GM23338 (cell line): ENCODE measurements at regions not wholly inside any gene's neighbourhood (a gene's known extent, or its start where the extent isn't known, plus 50 kb on each side); places are given as distances from the start of the nearest gene placed in this dataset.

Source experiments
- ATAC-seq: fragments of 200-7000 bp; cut with Tn5 transposase; 3 replicates; pipeline ENCODE4 v1.9.1; 2020
- DNase-seq: peaks from one replicate; pipeline ENCODE4 v3.0.0-alpha.2; 2015; ENCODE audit warnings: low spot score
- H2AFZ ChIP-seq: fragments of 200-600 bp; sonication (generic); 2 replicates; pipeline ENCODE4 v1.8.0; 2016; ENCODE audit warnings: antibody characterized with exemption, mild to moderate bottlenecking, moderate library complexity
- H3F3A ChIP-seq: fragments of 200-600 bp; sonication (generic); replicated peaks from 2 replicates; pipeline ENCODE4 v1.8.0; 2017; ENCODE audit warnings: antibody characterized with exemption, mixed run types, low read depth
- H3K27ac ChIP-seq: fragments of 200-600 bp; sonication (generic); 2 replicates; pipeline ENCODE4 v1.6.1; 2016; ENCODE audit warnings: low read depth
- H3K27me3 ChIP-seq: fragments of 200-600 bp; sonication (generic); 2 replicates; pipeline ENCODE4 v1.8.0; 2016; ENCODE audit warnings: mild to moderate bottlenecking, mixed run types, moderate library complexity; ENCODE audit not compliant: insufficient read depth
- H3K36me3 ChIP-seq: fragments of 200-600 bp; sonication (generic); 2 replicates; pipeline ENCODE4 v1.8.0; 2016; ENCODE audit warnings: mild to moderate bottlenecking; ENCODE audit not compliant: insufficient read depth
- H3K4me1 ChIP-seq: fragments of 200-600 bp; sonication (generic); 2 replicates; pipeline ENCODE4 v1.8.0; 2016; ENCODE audit warnings: mild to moderate bottlenecking, moderate library complexity; ENCODE audit not compliant: insufficient read depth
- H3K4me2 ChIP-seq: fragments of 200-600 bp; sonication (generic); 2 replicates; pipeline ENCODE4 v1.7.1; 2017; ENCODE audit warnings: mixed run types
- H3K4me3 ChIP-seq: fragments of 200-600 bp; sonication (generic); 2 replicates; pipeline ENCODE4 v1.6.1; 2016; ENCODE audit warnings: mixed run types
- H3K79me2 ChIP-seq: fragments of 200-600 bp; sonication (generic); replicated peaks from 2 replicates; pipeline ENCODE4 v1.8.0; 2017; ENCODE audit warnings: mild to moderate bottlenecking; ENCODE audit not compliant: insufficient read depth
- H3K9me2 ChIP-seq: fragments of 200-600 bp; sonication (generic); 2 replicates; pipeline ENCODE4 v1.8.0; 2017; ENCODE audit not compliant: insufficient read depth
- H4K20me1 ChIP-seq: fragments of 200-600 bp; sonication (generic); replicated peaks from 2 replicates; pipeline ENCODE4 v1.8.0; 2017; ENCODE audit warnings: mild to moderate bottlenecking; ENCODE audit not compliant: insufficient read depth
- H3K27ac Mint-ChIP-seq: 2 replicates; pipeline ENCODE4 v1.8.0; 2020; ENCODE audit warnings: inconsistent platforms, mild to moderate bottlenecking, moderate library complexity, mixed read lengths
- H3K27me3 Mint-ChIP-seq: 3 replicates; pipeline ENCODE4 v1.8.0; 2022; ENCODE audit warnings: low read depth, mild to moderate bottlenecking, moderate library complexity, mixed read lengths, inconsistent platforms; ENCODE audit not compliant: insufficient read depth, poor library complexity
- H3K36me3 Mint-ChIP-seq: 3 replicates; pipeline ENCODE4 v1.8.0; 2021; ENCODE audit warnings: low read depth, mild to moderate bottlenecking, inconsistent platforms, moderate library complexity, mixed read lengths
- H3K4me1 Mint-ChIP-seq: 3 replicates; pipeline ENCODE4 v1.8.0; 2020; ENCODE audit warnings: mild to moderate bottlenecking, inconsistent platforms, mixed read lengths
- H3K4me3 Mint-ChIP-seq: 3 replicates; pipeline ENCODE4 v1.8.0; 2021; ENCODE audit warnings: moderate library complexity, mild to moderate bottlenecking, inconsistent platforms, mixed read lengths
- H3K9me3 Mint-ChIP-seq: 3 replicates; pipeline ENCODE4 v1.8.0; 2020; ENCODE audit warnings: moderate library complexity, mild to moderate bottlenecking, inconsistent platforms, mixed read lengths
- CREB1 ChIP-seq: fragments of 250-450 bp; sonication (Bioruptor Pico); IDR thresholded peaks from 2 replicates; pipeline ENCODE4 v1.5.0; 2020; ENCODE audit warnings: low read depth, mild to moderate bottlenecking, moderate library complexity
- EZH2phosphoT487 ChIP-seq: fragments of 200-600 bp; sonication (generic); IDR thresholded peaks from one replicate; pipeline ENCODE4 v1.8.1; 2018; ENCODE audit warnings: antibody characterized with exemption; ENCODE audit not compliant: unreplicated experiment
- JUNB ChIP-seq: IDR thresholded peaks from one replicate; pipeline ENCODE4 v1.6.1; 2016; ENCODE audit warnings: antibody characterized with exemption; ENCODE audit not compliant: unreplicated experiment
- POLR2AphosphoS5 ChIP-seq: IDR thresholded peaks from 2 replicates; pipeline ENCODE4 v1.6.1; 2016; ENCODE audit warnings: antibody characterized with exemption, low read depth
- STAT1 ChIP-seq: IDR thresholded peaks from one replicate; pipeline ENCODE4 v1.6.1; 2016; ENCODE audit warnings: antibody characterized with exemption; ENCODE audit not compliant: unreplicated experiment
- TF ChIP-seq, protein P1 (sequence below): fragments of 250-450 bp; sonication (Bioruptor Pico); IDR thresholded peaks from 2 replicates; pipeline ENCODE4 v1.5.0; 2020; ENCODE audit warnings: mild to moderate bottlenecking, moderate library complexity

DNA sequence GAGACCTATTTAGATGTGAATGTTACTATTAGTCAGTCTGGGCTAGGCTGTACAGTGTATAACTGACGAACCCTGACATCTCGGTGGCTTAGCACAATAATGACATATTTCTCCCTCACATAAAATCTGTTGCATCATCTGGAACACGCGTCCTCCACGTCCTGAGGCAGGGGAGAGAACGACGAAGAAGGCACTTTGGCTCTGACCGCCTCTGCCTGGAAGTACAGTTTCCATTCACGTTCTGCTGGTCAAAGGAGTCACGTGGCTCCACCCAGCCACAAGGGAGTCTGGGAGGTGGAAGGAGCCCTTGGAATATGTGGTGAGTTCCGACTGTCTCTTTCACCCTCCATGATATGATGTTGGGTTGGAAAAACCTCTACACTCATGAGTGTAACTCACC, 55.1 kb upstream of the CD82 start:
- Histone ChIP-seq H3K4me3 (no peak overlapping the region), H3K4me2 (no peak overlapping the region), H3K9me2 (no peaks in the 10 kb centered on the region), H2AFZ (no peak overlapping the region), H3K36me3 (no peaks in the 10 kb centered on the region), H3K4me1 (no peaks in the 10 kb centered on the region), H3K27me3 (no peaks in the 10 kb centered on the region), H3K27ac (no peak overlapping the region), H3F3A (no peaks in the 10 kb centered on the region), H3K79me2 (no peaks in the 10 kb centered on the region), H4K20me1 (no peaks in the 10 kb centered on the region)
- H3K27ac Mint-ChIP-seq: no peak overlapping the region
- peaks cover 3% of the 10 kb centered on the region; the same call in 2 of the 3 replicates for H3K9me3 Mint-ChIP-seq
- H3K27me3 Mint-ChIP-seq: peaks cover 12% of the 10 kb centered on the region
- H3K4me3 Mint-ChIP-seq: no peak overlapping the region
- TF ChIP-seq, protein P1, sequence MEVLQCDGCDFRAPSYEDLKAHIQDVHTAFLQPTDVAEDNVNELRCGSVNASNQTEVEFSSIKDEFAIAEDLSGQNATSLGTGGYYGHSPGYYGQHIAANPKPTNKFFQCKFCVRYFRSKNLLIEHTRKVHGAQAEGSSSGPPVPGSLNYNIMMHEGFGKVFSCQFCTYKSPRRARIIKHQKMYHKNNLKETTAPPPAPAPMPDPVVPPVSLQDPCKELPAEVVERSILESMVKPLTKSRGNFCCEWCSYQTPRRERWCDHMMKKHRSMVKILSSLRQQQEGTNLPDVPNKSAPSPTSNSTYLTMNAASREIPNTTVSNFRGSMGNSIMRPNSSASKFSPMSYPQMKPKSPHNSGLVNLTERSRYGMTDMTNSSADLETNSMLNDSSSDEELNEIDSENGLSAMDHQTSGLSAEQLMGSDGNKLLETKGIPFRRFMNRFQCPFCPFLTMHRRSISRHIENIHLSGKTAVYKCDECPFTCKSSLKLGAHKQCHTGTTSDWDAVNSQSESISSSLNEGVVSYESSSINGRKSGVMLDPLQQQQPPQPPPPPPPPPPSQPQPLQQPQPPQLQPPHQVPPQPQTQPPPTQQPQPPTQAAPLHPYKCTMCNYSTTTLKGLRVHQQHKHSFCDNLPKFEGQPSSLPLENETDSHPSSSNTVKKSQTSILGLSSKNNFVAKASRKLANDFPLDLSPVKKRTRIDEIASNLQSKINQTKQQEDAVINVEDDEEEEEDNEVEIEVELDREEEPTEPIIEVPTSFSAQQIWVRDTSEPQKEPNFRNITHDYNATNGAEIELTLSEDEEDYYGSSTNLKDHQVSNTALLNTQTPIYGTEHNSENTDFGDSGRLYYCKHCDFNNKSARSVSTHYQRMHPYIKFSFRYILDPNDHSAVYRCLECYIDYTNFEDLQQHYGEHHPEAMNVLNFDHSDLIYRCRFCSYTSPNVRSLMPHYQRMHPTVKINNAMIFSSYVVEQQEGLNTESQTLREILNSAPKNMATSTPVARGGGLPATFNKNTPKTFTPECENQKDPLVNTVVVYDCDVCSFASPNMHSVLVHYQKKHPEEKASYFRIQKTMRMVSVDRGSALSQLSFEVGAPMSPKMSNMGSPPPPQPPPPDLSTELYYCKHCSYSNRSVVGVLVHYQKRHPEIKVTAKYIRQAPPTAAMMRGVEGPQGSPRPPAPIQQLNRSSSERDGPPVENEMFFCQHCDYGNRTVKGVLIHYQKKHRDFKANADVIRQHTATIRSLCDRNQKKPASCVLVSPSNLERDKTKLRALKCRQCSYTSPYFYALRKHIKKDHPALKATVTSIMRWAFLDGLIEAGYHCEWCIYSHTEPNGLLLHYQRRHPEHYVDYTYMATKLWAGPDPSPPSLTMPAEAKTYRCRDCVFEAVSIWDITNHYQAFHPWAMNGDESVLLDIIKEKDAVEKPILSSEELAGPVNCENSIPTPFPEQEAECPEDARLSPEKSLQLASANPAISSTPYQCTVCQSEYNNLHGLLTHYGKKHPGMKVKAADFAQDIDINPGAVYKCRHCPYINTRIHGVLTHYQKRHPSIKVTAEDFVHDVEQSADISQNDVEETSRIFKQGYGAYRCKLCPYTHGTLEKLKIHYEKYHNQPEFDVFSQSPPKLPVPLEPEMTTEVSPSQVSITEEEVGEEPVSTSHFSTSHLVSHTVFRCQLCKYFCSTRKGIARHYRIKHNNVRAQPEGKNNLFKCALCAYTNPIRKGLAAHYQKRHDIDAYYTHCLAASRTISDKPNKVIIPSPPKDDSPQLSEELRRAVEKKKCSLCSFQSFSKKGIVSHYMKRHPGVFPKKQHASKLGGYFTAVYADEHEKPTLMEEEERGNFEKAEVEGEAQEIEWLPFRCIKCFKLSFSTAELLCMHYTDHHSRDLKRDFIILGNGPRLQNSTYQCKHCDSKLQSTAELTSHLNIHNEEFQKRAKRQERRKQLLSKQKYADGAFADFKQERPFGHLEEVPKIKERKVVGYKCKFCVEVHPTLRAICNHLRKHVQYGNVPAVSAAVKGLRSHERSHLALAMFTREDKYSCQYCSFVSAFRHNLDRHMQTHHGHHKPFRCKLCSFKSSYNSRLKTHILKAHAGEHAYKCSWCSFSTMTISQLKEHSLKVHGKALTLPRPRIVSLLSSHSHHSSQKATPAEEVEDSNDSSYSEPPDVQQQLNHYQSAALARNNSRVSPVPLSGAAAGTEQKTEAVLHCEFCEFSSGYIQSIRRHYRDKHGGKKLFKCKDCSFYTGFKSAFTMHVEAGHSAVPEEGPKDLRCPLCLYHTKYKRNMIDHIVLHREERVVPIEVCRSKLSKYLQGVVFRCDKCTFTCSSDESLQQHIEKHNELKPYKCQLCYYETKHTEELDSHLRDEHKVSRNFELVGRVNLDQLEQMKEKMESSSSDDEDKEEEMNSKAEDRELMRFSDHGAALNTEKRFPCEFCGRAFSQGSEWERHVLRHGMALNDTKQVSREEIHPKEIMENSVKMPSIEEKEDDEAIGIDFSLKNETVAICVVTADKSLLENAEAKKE (CRISPR knock-in tag): no peak
- no peak for TF ChIP-seq STAT1
- TF ChIP-seq JUNB: no peak
- TF ChIP-seq CREB1 (CRISPR knock-in tag): no peak
- TF ChIP-seq POLR2AphosphoS5: no peak
- DNase-seq: no peak
- no peak for ATAC-seq
- H3K4me1 Mint-ChIP-seq: no peaks in the 10 kb centered on the region
- no peaks in the 10 kb centered on the region for H3K36me3 Mint-ChIP-seq

DNA sequence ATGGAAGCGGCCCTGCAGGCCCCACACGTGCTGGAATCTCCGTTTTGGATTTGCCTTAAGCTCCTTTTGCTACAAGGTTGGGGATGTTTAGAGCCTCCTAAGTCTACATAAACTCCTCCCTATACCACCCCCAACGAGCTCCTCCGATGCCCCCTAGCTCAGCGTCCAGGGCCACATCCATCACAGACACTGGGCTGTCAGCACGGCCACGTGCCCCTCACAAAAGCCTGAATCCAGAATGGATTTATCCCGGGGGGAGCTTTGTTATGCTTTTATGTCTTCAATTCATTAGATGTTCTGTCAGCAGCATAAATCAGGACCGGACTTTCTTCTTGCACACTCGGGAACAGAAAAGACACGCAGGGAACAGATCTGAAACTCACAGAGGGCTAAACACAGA, 52.6 kb upstream of the CD82 start:
- Histone ChIP-seq H3K27ac (no peak overlapping the region), H3K4me3 (no peak overlapping the region), H3K27me3 (no peaks in the 10 kb centered on the region), H4K20me1 (no peaks in the 10 kb centered on the region), H3K79me2 (no peaks in the 10 kb centered on the region), H3K36me3 (no peaks in the 10 kb centered on the region), H3K4me1 (no peaks in the 10 kb centered on the region), H3K9me2 (no peaks in the 10 kb centered on the region), H2AFZ (no peak overlapping the region), H3K4me2 (no peak overlapping the region), H3F3A (no peaks in the 10 kb centered on the region)
- no peak for DNase-seq
- Mint-ChIP-seq H3K9me3 (no peaks in the 10 kb centered on the region), H3K27me3 (peaks cover 12% of the 10 kb centered on the region), H3K4me3 (no peak overlapping the region), H3K27ac (no peak overlapping the region), H3K4me1 (no peaks in the 10 kb centered on the region), H3K36me3 (no peaks in the 10 kb centered on the region)
- no peak for TF ChIP-seq JUNB
- TF ChIP-seq STAT1: no peak
- TF ChIP-seq EZH2phosphoT487: no peak
- ATAC-seq: no peak
